ENCODE measurements at regions not wholly inside any gene's neighbourhood (a gene's known extent, or its start where the extent isn't known, plus 50 kb on each side); places are given as distances from the start of the nearest gene placed in this dataset.
"Not testable (repeated sequence)": the region's sequence is repeated elsewhere in the genome, so short reads cannot be mapped to it uniquely, and the experiment has no call there.

DNA sequence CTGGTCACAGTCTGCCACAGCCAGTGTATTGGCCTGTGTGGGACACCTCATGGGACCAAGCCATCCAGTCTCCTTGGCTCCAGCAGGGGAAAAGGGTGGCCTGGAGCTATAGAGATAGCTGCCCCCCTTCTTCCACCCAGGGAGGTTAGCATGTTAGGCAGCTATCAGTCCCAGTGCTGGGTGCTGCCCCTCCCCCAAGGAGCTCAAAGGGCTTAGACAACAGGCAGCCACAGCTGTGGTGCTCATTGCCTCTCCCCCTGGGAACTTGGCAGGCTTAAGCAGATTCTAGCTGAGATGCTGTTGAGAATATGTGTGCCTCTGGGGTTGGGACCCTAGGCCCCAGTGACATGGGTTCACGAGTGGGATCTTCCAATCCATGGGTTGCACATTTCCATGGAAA lies 226.0 kb upstream of the PTGER4 start:
- DNase-seq: no peak

DNA sequence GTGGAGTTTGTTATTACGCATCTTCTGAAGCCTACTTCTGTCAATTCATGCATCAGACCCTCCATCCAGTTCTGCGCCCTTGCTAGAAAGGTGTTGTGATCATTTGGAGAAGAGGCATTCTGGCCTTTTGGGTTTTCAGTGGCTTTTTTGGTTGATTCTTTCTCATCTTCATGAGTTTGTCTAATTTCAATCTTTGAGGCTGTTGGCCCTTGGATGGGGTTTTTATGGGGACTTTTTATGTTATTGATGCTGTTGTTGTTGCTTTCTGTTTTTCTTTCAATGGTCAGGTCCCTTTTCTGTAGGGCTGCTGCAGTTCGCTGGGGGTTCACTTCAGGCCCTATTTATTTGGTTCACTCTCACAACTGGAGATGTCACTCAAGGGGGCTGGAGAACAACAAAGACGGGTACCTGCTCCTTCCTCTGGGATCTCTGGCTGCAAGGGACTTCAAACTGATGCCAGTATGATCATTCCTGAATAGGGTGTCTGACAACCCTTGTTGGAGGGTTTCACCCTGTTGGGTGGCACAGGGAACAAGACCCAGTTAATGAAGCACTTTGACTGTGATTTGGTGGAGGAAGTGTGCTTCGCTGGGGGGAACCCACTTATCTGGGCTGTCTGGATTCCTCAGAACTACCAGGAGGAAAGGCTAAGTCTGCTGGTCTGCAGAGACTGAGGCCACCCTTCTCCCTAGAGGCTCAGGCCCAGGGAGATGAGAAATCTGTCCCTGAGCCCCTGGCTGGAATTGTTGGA lies 226.7 kb upstream of the PTGER4 start:
- no peak for DNase-seq

DNA sequence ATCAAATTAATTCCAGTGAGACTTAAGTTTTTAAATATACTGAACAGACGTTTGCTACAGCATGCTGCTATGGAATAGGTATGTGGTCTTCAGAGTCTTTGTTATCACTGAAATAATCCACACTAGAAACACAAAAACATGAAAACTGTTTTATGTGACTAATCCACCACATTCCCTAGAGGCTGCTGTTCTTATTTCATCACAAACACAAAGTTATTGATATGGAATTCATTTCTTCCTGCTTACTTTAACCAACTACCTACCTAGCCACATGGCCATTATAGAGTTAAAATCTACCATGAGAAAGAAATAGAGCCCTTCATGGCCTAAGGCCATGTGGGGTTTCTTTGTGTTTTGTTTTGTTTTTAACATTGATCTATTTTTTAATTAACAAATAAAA lies 232.3 kb upstream of the PTGER4 start:
- DNase-seq: no peak

DNA sequence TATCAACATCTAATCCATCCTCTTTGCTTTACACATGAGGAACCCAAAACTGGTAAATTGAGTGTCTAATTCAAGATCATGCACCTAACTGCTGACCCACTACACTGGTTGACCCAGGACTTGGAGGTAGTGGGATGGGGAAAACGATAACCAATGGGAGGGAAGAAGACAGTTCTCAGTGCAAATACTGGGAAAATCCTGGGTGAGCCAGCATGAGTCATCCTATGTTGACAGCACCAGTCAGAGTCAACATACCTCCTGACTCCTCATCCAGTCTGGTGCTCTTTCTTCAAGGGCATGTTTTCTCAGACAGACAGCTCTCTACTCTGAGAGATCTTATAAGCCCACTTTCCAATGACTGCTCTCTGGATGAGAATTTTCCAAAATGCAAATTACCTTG lies 232.8 kb upstream of the PTGER4 start:
- DNase-seq: no peak

DNA sequence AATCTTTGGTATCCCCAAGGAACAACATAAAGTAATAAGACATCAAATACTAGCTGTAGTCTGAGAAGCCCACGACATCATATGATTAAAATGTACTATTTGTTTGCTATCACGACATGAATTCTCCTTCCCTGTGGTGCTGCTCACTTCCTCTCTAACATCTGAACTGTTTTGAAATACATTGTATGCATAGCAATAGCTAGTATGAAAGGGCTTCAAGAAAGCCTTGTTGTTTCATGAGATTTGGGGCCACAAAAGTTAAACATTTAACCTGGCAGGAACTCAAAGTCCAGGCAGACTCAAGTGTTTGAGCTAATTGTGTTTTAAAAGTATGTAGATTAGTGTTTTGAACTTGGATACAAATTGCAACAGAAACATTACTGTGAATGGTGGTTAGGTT lies 237.4 kb upstream of the PTGER4 start:
- DNase-seq: no peak

DNA sequence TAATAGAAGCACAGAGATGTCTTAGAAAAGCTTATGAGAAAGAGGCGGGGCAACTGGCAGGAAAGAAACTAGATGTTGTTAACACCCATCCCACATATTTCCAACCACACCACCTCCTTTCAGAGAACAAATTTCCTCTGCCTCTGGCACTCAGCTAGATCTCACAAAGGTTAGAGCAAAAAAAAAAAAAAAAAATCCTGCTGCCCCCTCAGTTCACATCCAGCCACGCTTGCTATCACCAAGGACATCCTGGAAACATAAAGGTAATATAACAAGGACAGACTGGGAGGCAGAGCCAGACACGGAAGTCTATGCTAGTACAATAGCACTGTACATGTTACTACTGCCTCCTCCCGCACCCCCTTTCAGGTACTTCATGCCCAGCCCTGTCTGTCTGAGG lies 238.0 kb upstream of the PTGER4 start:
- DNase-seq: no peak

DNA sequence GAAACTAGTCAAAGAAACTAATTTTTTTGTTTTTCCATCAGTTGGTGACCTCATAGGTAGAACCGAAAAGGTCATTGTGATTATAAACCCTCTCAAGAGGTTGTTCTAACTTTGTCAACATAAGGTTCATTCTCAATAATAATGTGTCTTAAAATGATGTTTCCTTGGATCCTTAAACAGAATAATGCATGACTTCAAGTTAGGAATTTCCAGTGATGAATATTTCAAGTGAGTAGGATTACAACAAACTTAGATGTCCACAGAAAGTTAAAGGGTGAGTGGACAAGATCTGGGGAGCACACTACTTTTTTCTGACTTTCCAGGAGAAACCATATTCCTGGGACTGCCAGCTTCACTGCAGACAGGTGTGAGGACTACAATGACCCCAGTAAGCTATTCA lies 239.0 kb upstream of the PTGER4 start:
- DNase-seq: no peak

DNA sequence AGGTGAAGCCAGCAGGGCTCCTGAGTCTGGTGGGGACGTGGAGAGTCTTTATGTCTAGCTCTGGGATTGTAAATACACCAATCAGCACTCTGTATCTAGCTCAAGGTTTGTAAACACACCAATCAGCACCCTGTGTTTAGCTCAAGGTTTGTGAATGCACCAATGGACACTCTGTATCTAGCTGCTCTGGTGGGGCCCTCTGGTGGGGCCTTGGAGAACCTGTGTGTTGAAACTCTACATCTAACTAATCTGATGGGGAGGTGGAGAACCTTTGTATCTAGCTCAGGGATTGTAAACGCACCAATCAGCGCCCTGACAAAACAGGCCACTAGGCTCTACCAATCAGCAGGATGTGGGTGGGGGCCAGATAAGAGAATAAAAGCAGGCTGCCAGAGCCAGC lies 240.6 kb upstream of the PTGER4 start:
- DNase-seq: not testable (repeated sequence)

DNA sequence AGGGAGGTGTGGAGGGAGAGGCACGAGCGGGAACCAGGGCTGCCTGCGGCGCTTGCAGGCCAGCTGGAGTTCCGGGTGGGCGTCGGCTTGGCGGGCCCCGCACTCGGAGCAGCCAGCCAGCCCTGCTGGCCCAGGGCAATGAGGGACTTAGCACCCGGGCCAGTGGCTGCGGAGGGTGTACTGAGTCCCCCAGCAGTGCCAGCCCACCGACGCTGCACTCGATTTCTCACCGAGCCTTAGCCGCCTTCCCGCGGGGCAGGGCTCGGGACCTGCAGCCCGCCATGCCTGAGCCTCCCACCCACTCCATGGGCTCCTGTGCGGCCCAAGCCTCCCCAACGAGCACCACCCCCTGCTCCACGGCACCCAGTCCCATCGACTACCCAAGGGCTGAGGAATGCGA lies 241.1 kb upstream of the PTGER4 start:
- DNase-seq: not testable (repeated sequence)

DNA sequence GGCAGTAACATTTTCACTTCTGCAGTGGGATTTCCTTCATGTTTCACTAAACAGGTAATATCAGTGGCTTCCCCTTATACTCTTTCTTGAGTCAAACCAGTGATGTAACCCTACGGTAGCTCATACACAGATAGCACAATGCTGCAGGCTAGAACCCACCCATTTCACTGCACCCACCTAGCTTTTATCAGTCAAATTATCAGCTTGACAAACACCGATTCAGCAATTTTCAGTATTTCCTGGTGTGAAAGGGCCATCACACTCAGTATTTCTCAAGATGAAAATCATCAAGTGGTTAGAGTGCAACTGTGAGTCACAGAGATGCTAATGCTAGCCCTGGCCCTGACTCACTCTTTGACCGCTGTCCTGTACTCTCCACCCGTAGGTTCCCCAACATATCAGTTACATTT lies 242.3 kb upstream of the PTGER4 start:
- no peak for DNase-seq

DNA sequence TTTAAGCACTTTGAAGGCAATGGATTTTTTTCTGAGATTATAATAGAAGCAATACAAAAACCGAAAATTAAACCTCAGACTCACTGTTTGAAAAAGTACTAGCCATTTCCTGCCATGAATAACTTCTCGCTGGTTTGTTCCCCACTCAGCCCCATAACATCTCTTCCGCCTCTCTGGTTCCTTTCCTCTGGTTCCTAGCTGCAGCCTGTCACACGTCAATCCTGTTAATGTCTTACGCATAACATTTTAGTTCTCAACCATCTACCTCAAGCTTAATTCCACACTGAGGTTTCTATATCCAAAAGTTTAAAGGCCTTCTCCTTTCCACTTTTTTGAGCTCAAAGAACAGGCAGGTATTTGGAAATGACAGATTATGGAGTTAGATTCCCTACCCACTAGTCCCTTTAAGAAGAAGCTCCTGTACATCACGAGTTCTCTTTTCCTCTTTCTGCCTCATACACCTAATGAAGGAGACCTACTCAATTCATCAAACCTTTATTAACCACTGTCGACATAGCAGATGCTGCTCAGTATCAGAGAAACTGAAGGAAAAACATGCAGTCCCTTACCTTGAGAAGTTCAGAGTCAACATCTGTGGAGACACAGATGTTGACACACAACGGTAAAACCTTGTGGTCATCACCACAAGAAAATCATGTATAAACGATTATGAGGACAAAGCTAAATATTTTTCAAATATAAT lies 243.0 kb upstream of the PTGER4 start:
- DNase-seq: no peak

DNA sequence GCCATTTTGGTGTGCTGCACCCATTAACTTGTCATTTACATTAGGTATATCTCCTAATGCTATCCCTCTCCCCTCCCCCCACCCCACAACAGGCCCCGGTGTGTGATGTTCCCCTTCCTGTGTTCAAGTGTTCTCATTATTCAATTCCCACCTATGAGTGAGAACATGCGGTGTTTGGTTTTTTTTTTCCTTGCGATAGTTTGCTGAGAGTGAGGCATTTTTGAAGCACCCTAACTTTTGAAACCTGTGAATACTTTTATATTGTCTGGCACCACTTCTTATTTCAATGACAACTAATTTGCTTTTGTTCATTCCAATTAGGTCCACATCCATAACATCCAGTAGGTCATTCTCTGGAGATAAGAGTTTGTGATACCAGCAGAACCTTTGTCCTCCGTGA lies 244.0 kb upstream of the PTGER4 start:
- DNase-seq: not testable (repeated sequence)

DNA sequence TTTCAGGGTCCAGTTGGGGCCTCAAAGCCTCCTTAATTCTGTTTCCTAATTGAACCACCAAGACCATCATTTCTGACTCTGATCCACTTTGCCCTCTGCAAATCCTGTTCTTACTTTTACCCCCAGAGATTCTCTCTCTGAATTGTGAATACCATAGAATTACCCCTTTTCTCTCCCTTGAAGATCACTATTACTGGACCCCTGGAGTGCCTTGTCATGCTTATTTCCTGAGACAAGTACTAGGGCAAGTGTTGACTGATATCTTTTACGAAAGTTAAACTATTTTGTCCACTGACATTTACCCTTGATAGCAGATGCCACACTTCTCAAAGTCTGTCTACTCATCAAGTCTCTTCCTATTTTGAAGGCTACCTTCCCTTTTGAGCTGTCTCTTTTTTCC lies 246.9 kb upstream of the PTGER4 start:
- DNase-seq: no peak

DNA sequence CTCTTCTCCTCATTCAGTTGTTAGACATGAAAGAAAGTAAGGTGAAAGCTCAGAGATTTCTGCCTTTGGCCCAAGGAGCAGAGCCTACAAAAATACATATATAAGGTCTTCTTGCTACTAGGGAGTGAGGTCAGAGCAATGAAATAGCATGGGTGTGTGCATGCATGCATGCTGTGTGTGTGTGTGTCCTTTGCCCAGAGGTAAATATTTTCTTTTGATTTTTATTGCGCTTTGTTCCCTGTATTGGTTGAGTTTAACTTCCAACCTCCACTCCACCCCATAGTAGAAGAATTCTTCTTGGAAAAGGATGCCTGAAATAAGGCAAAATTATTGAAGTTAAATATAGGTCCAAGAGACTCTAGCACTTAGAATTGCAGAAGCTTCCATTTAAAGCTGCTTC lies 248.0 kb upstream of the PTGER4 start:
- no peak for DNase-seq

DNA sequence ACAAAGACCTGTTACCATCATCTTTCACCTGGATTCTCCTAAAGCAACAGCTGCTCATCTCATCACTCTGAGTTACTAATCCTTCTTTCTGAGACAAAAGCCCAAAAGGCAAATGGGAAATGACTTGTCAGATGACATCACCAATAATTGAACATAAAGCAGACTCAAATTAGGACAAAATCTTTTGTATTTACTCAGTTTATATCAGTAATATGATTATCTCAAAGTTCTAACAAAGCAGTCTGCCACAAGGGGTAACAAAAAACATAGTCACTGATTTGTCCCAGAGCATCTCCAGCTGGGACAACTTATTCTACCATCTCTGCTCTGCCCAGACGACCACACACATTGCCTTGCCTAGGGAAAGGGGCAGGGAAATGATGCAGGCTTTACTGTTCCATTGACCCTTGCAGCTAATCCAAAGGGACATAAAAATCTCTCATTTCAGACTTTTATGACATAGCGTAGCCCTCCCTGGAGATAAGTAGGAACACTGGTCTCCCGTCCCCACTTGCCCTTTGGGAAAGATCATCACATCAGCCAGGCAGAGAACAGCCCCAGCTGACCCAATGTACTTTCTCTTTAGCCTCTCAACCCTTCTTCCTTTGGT lies 249.5 kb upstream of the PTGER4 start:
- no peak for DNase-seq

DNA sequence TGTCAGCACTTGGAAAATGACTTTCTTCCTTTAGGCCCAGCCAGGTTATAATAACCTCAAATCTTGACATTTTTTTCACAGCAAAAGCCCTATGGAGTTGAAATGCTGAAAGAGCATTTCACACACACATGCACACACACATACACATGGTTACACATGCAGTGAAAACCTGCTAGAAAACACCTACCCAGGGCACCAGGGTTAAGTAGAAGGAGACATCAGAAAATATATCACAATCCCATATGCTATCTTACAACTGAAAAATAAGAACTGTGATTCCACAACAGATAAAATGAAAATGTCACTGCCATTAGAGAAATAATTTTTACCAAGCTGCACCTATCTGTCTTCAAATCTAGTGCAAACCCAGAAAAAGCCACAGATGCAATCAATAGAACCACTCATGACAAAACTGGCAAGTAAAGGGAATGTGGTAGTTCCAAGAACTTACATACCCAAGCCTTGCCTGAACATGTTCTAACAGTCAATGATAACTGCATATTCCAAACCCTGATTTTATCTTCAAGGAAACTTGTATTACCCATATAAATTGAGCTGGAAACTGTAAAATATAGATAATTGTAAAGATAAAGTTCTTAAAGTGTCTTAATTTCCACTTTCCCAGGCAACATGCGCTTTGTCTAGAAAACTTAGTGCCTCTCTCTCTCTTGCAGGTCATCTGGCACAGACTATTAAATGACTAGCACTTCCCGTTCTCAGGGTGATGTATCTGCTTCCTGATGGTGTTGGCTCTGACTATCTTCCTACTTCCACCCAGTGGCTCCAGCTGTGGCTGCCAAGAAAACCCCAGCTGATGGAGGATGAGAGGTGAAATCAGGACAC lies 250.2 kb upstream of the PTGER4 start:
- no peak for DNase-seq

DNA sequence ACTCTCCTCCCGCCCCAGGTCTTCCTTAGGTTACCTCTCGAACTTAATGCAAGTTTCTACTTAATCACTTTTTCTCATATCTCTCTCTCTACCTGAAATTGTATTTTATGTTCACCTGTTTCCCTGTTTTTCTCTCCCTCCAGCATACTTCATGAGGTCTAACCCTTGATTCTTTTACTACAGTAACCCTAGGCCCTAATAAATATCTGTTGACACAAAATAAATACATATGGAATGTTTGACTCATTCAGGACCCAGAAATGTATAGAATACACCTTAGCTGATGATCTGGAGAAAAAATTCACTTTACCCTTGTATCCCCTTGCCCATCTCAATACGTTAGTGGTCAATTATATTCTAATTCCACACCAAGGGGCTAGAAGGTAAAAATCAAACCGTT lies 250.9 kb upstream of the PTGER4 start:
- DNase-seq: no peak

DNA sequence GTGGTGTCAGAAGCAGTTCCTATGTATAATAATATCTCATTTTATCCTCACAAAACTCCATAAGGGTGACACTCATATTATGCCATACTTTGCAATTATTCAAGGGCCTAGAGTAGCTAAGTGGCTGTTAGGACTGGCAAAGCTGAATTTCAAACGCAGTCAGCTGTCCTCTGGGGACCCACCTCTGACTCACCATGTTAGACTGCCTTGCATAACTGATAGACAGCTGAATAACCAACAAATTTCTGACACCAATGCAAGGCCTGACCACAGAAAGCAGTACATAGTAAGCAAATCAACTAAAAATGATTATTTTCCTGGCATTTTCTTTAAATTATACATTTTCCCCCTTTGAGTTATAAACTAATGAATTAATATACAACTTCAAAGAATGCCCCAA lies 251.6 kb upstream of the PTGER4 start:
- no peak for DNase-seq

DNA sequence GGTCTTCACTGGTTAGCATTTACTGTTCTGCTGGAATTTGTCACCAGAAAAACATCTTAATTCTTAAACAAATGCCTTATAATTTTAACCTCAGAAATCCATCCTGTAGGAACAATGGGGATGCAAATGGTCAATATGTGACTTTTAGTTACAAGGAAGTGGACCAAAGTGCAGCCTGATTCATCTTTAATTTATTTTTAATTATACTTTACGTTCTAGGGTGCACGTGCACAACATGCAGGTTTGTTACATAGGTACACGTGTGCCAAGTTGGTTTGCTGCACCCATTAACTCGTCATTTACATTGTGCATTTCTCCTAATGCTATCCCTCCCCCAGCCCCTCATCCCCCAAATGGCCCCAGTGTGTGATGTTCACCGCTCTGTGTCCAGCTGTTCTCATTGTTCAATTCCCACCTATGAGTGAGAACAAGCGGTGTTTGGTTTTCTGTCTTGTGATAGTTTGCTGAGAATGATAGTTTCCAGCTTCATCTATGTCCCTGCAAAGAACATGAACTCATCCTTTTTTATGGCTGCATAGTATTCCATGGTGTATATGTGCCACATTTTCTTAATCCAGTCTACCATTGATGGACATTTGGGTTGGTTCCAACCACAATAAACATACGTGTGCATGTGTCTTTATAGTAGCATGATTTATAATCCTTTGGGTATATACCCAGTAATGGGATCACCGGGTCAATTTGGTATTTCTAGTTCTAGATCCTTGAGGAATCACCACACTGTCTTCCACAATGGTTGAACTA lies 262.5 kb upstream of the PTGER4 start:
- not testable (repeated sequence) for DNase-seq

DNA sequence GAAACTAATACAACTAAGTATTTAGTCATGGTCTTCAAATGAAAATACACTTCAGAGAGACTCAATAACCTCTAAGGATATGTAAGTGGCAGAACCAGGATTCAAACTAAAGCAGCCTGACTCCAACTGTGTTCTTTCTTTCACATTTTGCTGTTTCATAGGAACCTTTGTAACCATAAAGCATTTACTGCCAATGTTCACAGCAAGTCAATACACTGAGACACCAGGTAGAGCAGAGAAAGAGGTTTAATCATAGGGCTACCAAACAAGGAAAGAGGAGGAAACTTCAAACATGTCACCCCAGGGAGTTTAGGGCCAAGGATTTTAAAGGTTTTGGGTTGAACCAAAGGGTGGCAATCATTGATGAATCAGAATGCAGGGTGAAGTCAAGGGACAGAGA lies 263.1 kb upstream of the PTGER4 start:
- no peak for DNase-seq

DNA sequence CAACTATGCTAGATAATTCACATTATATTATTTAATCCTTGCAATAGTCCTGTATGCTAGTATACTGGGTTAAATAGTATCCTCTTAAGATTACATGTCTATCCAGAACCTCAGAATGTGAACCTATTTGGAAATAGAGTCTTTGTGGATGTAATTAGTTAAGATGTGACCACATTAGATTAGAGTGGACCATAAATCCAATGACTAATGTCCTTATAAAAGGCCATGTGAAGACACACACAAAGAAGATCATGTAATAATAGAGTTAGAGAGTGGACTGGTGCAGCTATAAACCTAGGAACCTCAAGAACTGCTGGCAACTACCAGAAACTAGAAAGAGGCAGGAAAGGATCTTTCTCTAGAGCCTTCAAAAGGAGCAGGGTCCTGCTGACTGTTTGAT lies 263.6 kb upstream of the PTGER4 start:
- no peak for DNase-seq

DNA sequence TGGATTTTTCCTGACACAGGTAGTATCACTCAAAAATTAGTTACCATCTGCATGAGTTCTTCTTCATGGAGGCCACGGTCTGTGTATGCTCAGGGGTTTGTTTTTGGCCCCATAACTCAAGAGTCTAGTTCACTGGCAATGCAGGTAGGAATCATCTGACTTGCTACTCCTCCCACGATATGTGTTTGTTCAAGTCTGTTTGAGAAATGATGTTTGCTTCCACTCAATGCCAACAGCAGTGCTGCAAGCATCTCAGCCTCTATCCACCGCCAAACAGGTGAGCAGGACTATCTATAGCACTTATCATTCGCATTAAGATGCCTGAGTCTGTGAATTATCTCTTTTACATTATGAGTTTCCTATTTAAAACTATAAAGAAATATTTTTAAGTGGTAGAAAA lies 264.8 kb upstream of the PTGER4 start:
- DNase-seq: no peak

DNA sequence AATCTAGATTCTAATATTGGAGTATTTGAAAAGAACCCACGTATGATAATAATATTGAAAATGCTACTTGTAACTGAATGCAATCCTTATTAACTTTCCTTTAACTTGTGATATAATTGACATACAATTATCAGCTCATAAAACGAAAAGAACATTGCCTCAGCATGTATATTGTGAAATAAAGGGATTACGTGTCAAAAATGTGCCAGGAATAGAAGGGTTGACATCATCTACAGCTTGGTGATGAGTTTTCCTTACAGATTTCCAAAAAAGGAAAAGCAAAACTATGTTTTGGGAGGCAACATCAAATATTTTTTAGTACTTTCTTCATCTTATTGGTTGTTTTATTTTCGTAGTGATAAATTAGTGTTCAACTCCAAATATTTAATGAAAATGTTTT lies 266.0 kb upstream of the PTGER4 start:
- DNase-seq: no peak
